K562 (cell line): ENCODE measurements at regions not wholly inside any gene's neighbourhood (a gene's known extent, or its start where the extent isn't known, plus 50 kb on each side); places are given as distances from the start of the nearest gene placed in this dataset.
A peak's percentile ranks its signal among the peaks of the same experiment; 100 is the strongest.

Experiments used
- ATAC-seq: fragments of 200-7000 bp; cut with Tn5 transposase; 3 replicates; pipeline ENCODE4 v1.9.1; 2020; ENCODE audit warnings: moderate library complexity
- BruUV-seq: library from RNA; stranded (reverse); fragments of 400-500 nt; replicated peaks from 2 replicates; lab custom pipeline; 2021; lab: Mats Ljungman, UMichigan
- CTCF ChIA-PET: fragments of 300-600 bp; formaldehyde crosslinking; extraction: SDS; loops from one replicate; lab custom pipeline; 2021; ENCODE audit warnings: low intra/inter-chr PET ratio; lab: Yijun Ruan, JAX
- POLR2A ChIA-PET: fragments of 300-600, 350-650 bp; sonication (Branson Sonifier 250); formaldehyde crosslinking; extraction: SDS; loops from one replicate; lab custom pipeline; 2021; ENCODE audit warnings: antibody characterized with exemption, inconsistent platforms; lab: Yijun Ruan, JAX
- DNase-seq, 4 experiments: peaks; one replicate each; pipeline versions ENCODE4 v3.0.0 to v3.0.0-alpha.2; 2011 to 2018; ENCODE audit warnings: low spot score in 3 of 4, mixed read lengths in 3 of 4; ENCODE audit errors: extremely low read depth in 1 of 4
- FAIRE-seq: peaks from 2 replicates; lab custom pipeline; 2011; peaks lifted over from hg19 to GRCh38; lab: Jason Lieb, UNC
- H2AFZ ChIP-seq: 2 replicates; pipeline ENCODE4 v1.6.0; 2011; ENCODE audit warnings: low read depth, low read length, control low read depth, inconsistent platforms
- H3K27ac ChIP-seq: fragments of 200-600 bp; 3 replicates; pipeline ENCODE4 v1.8.0; 2011; ENCODE audit warnings: low read depth, mild to moderate bottlenecking, control low read depth, inconsistent platforms, low read length, moderate library complexity, mixed read lengths; ENCODE audit errors: extremely low read depth
- H3K27me3 ChIP-seq, 2 experiments: fragments of 300-600 bp in 1 of 2; 2 replicates in 1 of 2; 3 replicates in 1 of 2; pipeline versions ENCODE4 v1.6.0 to v1.8.0; 2011; ENCODE audit warnings: inconsistent platforms in 2 of 2, low read length in 2 of 2, mild to moderate bottlenecking in 1 of 2, mixed read lengths in 1 of 2, moderate library complexity in 1 of 2; ENCODE audit not compliant: control insufficient read depth in 2 of 2, insufficient read depth in 2 of 2
- H3K36me3 ChIP-seq: fragments of 300-600 bp; 3 replicates; pipeline ENCODE4 v1.8.0; 2011; ENCODE audit warnings: mild to moderate bottlenecking, low read length, inconsistent platforms; ENCODE audit not compliant: control insufficient read depth, insufficient read depth
- H3K4me1 ChIP-seq, 2 experiments: fragments of 200-600 bp in 1 of 2; replicated peaks in 1 of 2; 2 replicates in 1 of 2; 3 replicates in 1 of 2; pipeline versions ENCODE4 v1.5.1 to v1.8.0; 2011; ENCODE audit warnings: inconsistent platforms in 2 of 2, low read length in 2 of 2, mild to moderate bottlenecking in 1 of 2, mixed read lengths in 1 of 2, moderate library complexity in 1 of 2; ENCODE audit not compliant: control insufficient read depth in 2 of 2, insufficient read depth in 2 of 2
- H3K4me2 ChIP-seq: 2 replicates; pipeline ENCODE4 v1.6.1; 2011; ENCODE audit warnings: low read length, control low read depth, inconsistent platforms, mixed read lengths; ENCODE audit not compliant: insufficient read depth
- H3K4me3 ChIP-seq: fragments of 200-600 bp; sonication (generic), shearing (Covaris generic); 2 replicates; pipeline ENCODE4 v1.5.1; 2016; ENCODE audit warnings: control low read depth, inconsistent platforms
- H3K79me2 ChIP-seq: fragments of 200-600 bp; 3 replicates; pipeline ENCODE4 v1.8.0; 2011; ENCODE audit warnings: low read length, inconsistent platforms; ENCODE audit not compliant: control insufficient read depth, insufficient read depth
- H3K9ac ChIP-seq, 2 experiments: 2 replicates each; pipeline versions ENCODE4 v1.6.0 to v1.6.1; 2011; ENCODE audit warnings: low read depth in 2 of 2, low read length in 2 of 2, control low read depth in 1 of 2, inconsistent platforms in 1 of 2, mild to moderate bottlenecking in 1 of 2, mixed read lengths in 1 of 2; ENCODE audit not compliant: insufficient read depth in 1 of 2
- H3K9me1 ChIP-seq: one replicate; pipeline ENCODE4 v1.6.0; 2011; ENCODE audit warnings: inconsistent platforms, mild to moderate bottlenecking, low read length, moderate library complexity; ENCODE audit not compliant: control insufficient read depth, insufficient read depth
- H3K9me3 ChIP-seq: replicated peaks from 2 replicates; pipeline ENCODE4 v1.5.1; 2011; ENCODE audit warnings: low read depth, low read length, inconsistent platforms; ENCODE audit not compliant: control insufficient read depth, insufficient read depth
- H4K20me1 ChIP-seq: replicated peaks from 2 replicates; pipeline ENCODE4 v1.6.1; 2011; ENCODE audit warnings: low read length, inconsistent platforms, mixed read lengths; ENCODE audit not compliant: control insufficient read depth, insufficient read depth
- GABPB1 ChIP-seq: sonication (generic); formaldehyde crosslinking; IDR thresholded peaks from 2 replicates; pipeline ENCODE4 v1.8.0; 2022; ENCODE audit warnings: mild to moderate bottlenecking, missing genetic modification reagents
- KDM4B ChIP-seq, 2 experiments: fragments of 450-650 bp in 1 of 2; sonication (generic) in 1 of 2; IDR thresholded peaks; 2 replicates each; pipeline ENCODE4 v1.6.1; 2016 to 2017; ENCODE audit warnings: borderline replicate concordance in 2 of 2, antibody characterized with exemption in 1 of 2, low read depth in 1 of 2, mild to moderate bottlenecking in 1 of 2
- KLF1 ChIP-seq: fragments of 450-650 bp; IDR thresholded peaks from 2 replicates; pipeline ENCODE4 v1.6.1; 2016; ENCODE audit warnings: missing genetic modification characterization, missing compliant biosample characterization
- KLF16 ChIP-seq: IDR thresholded peaks from 2 replicates; pipeline ENCODE4 v1.6.1; 2016; ENCODE audit warnings: antibody characterized with exemption
- MAFF ChIP-seq: IDR thresholded peaks from 2 replicates; pipeline ENCODE4 v1.6.1; 2012; ENCODE audit warnings: low read length, improper control_type of control experiment
- MEF2A ChIP-seq: IDR thresholded peaks from 2 replicates; pipeline ENCODE4 v1.6.1; 2011; ENCODE audit warnings: low read depth, mild to moderate bottlenecking, low read length, moderate library complexity; ENCODE audit not compliant: control insufficient read depth
- NCOA6 ChIP-seq: fragments of 450-650 bp; IDR thresholded peaks from 2 replicates; pipeline ENCODE4 v1.6.1; 2017; ENCODE audit warnings: mild to moderate bottlenecking
- ZBTB17 ChIP-seq: fragments of 450-650 bp; formaldehyde crosslinking; IDR thresholded peaks from 2 replicates; pipeline ENCODE4 v1.4.0; 2020; ENCODE audit warnings: mild to moderate bottlenecking
- ZBTB34 ChIP-seq: fragments of 250-450 bp; sonication (Bioruptor Pico); IDR thresholded peaks from 2 replicates; pipeline ENCODE4 v1.8.0; 2021; ENCODE audit warnings: mild to moderate bottlenecking, moderate library complexity
- ZNF354B ChIP-seq: fragments of 250-450 bp; sonication (Bioruptor Pico); IDR thresholded peaks from 2 replicates; pipeline ENCODE4 v1.4.0; 2020
- ZNF436 ChIP-seq: fragments of 250-450, 450-650 bp; sonication (Bioruptor Pico); formaldehyde crosslinking; IDR thresholded peaks from 2 replicates; pipeline ENCODE4 v1.7.0; 2020; ENCODE audit warnings: mild to moderate bottlenecking
- ZNF512 ChIP-seq: IDR thresholded peaks from 2 replicates; pipeline ENCODE4 v1.6.1; 2016; ENCODE audit warnings: missing genetic modification characterization, missing compliant biosample characterization
- WGBS: fragments of 100-300 bp; shearing (Covaris generic); methylation state at CpG from one replicate; pipeline ENCODE4 v1.1.6; 2016; ENCODE audit warnings: low coverage, mixed read lengths; ENCODE audit not compliant: insufficient coverage; ENCODE audit errors: missing lambda C conversion rate; 5-methylcytosine and 5-hydroxymethylcytosine counted together
- in situ Hi-C: fragments of 300-500 bp; cut with MboI; formaldehyde crosslinking; loops from 4 replicates; pipeline ENCODE4 v1.15.0; 2018; ENCODE audit warnings: inconsistent platforms, mixed read lengths
- intact Hi-C: fragments of 100-400 bp; cut with micrococcal nuclease; formaldehyde crosslinking; loops from 2 replicates; pipeline ENCODE4 v1.14.2; 2022
- TF ChIP-seq, protein P1 (sequence below): fragments of 450-650 bp; formaldehyde crosslinking; IDR thresholded peaks from 2 replicates; pipeline ENCODE4 v1.4.0; 2022; ENCODE audit warnings: missing genetic modification characterization
- TF ChIP-seq, protein P2 (sequence below): sonication (generic); formaldehyde crosslinking; IDR thresholded peaks from 2 replicates; pipeline ENCODE4 v1.8.0; 2022; ENCODE audit warnings: mild to moderate bottlenecking, missing genetic modification reagents, borderline replicate concordance

GRCh38 chr16:86103320-86103719 is 204.4 kb downstream of the IRF8 start (continued):
- TF ChIP-seq, protein P1, sequence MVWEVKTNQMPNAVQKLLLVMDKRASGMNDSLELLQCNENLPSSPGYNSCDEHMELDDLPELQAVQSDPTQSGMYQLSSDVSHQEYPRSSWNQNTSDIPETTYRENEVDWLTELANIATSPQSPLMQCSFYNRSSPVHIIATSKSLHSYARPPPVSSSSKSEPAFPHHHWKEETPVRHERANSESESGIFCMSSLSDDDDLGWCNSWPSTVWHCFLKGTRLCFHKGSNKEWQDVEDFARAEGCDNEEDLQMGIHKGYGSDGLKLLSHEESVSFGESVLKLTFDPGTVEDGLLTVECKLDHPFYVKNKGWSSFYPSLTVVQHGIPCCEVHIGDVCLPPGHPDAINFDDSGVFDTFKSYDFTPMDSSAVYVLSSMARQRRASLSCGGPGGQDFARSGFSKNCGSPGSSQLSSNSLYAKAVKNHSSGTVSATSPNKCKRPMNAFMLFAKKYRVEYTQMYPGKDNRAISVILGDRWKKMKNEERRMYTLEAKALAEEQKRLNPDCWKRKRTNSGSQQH: no peak
- TF ChIP-seq KLF16 (no peak), ZBTB17 (peak; percentile 91)

GRCh38 chr16:86104537-86105048 is 205.6 kb downstream of the IRF8 start:
- no peaks in the 10 kb centered on the region for H3K4me1 ChIP-seq
- H3K4me3 ChIP-seq: no peak overlapping the region
- DNase-seq: no peak
- H4K20me1 ChIP-seq: no peaks in the 10 kb centered on the region
- no peak overlapping the region for H3K9ac ChIP-seq
- no peaks in the 10 kb centered on the region for H3K9me1 ChIP-seq
- BruUV-seq: no TSS peak
- ChIA-PET POLR2A (no interaction called here), CTCF (no interaction called here)
- no peak overlapping the region for H3K4me2 ChIP-seq
- FAIRE-seq: no peak
- H3K36me3 ChIP-seq: no peaks in the 10 kb centered on the region
- WGBS: 0% methylated on average over 5 of the region's 6 CpGs
- H3K79me2 ChIP-seq: no peaks in the 10 kb centered on the region
- no peak overlapping the region for H2AFZ ChIP-seq
- H3K27me3 ChIP-seq: peaks cover 0 to 14% of the 10 kb centered on the region in 2 experiments; a peak in 2 of 5 replicates
- in situ Hi-C loops (no loop called here), intact Hi-C loops (no loop called here)
- peaks cover 8% of the 10 kb centered on the region for H3K9me3 ChIP-seq
- H3K27ac ChIP-seq: no peak overlapping the region
- ATAC-seq: no peak
- TF ChIP-seq, protein P2, sequence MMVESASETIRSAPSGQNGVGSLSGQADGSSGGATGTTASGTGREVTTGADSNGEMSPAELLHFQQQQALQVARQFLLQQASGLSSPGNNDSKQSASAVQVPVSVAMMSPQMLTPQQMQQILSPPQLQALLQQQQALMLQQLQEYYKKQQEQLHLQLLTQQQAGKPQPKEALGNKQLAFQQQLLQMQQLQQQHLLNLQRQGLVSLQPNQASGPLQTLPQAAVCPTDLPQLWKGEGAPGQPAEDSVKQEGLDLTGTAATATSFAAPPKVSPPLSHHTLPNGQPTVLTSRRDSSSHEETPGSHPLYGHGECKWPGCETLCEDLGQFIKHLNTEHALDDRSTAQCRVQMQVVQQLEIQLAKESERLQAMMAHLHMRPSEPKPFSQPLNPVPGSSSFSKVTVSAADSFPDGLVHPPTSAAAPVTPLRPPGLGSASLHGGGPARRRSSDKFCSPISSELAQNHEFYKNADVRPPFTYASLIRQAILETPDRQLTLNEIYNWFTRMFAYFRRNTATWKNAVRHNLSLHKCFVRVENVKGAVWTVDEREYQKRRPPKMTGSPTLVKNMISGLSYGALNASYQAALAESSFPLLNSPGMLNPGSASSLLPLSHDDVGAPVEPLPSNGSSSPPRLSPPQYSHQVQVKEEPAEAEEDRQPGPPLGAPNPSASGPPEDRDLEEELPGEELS: no peak
- no peak for TF ChIP-seq MAFF
- no peak for TF ChIP-seq ZNF512
- TF ChIP-seq NCOA6: no peak
- no peak for TF ChIP-seq ZNF436 (CRISPR knock-in tag)
- TF ChIP-seq ZNF354B (CRISPR knock-in tag): no peak
- TF ChIP-seq ZBTB34: no peak
- no peak for TF ChIP-seq GABPB1
- TF ChIP-seq KLF1: no peak
- TF ChIP-seq MEF2A: no peak
- no peak for TF ChIP-seq KDM4B (IDR thresholded peaks at IDR 0.05; ENCODE audit: borderline replicate concordance in 2 of 2, low read depth in 1 of 2)
